ENCODE measurements at regions not wholly inside any gene's neighbourhood (a gene's known extent, or its start where the extent isn't known, plus 50 kb on each side); places are given as distances from the start of the nearest gene placed in this dataset.

DNA sequence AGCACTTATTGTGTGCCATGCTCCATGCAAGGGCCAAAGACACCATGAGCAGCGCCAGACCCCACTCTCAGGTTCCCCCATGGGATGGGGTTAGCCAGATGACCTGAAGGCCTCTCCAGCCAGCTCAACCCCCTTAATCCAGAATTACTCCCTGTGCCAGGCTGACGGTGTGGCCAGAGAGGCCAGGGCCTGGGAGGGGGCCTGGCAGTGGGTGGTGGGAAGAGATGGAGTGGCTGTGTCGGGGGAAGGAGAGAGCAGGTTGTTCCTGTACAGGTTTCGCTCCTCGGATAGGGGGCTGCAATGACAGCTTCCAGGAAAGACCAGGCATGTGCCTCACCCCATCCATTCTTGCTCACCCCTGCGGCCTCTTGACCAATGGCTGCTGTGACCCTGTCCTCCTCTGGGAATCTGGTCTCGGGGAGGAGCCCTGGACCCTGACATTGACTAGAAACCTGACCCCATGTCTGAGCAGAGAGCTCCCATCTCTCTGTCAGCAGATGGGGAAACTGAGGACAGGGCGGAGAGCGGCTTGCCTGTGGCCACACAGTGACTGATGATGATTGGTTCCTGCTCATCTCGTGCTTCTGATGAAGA, 345.3 kb downstream of the MATN1 start:
- DNase-seq (no peak), ATAC-seq (no peak)
- peaks cover 26% of the 10 kb centered on the region for H3K27me3 Mint-ChIP-seq (ENCODE audit: low read depth)
- no peaks in the 10 kb centered on the region for H3K9me3 Mint-ChIP-seq
- no peaks in the 10 kb centered on the region for H3K36me3 Mint-ChIP-seq (ENCODE audit: insufficient read depth)
- H3K4me3 Mint-ChIP-seq = no peak overlapping the region
- H3K4me1 Mint-ChIP-seq (ENCODE audit: low read depth) = peaks cover 1% of the 10 kb centered on the region

DNA sequence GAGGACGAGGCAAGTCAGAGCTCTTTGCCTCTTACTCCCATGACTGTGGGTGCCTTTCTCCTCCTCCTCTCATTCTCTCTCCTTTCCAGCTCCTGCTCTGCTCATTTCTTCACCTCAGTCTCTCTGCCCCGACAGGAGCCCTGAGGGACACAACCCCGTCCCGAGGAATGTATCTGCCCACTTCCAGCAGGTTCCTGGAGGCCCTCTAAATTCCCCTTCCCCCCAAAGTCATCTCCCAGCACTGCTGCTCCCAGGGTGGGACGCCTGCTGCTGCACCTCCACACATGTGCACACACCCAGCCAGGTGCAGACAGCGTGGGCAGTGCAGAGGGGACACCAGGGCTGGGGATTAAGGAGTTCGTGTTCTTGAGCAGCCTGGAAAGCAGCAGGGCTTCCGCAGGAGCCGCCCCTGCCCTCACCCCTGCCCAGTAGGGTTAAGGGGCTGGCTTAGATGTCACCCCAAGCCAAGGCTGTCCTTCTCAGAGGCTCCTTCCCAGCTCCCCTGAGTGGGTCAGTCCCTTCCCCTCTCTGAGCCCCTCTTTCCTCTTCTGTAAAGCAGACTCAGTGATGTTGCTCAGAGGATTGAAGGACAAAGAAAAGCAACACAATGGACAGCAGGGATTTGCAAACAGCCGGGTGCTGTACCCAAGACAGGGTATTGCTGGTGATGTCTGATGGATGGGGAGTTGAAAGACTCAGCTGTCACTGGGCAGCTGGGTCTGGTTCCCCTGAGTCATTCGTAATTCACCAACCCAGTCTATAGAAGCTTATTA, 346.0 kb downstream of the MATN1 start:
- no peak for ATAC-seq
- H3K4me1 Mint-ChIP-seq (ENCODE audit: low read depth) = peaks cover 1% of the 10 kb centered on the region

DNA sequence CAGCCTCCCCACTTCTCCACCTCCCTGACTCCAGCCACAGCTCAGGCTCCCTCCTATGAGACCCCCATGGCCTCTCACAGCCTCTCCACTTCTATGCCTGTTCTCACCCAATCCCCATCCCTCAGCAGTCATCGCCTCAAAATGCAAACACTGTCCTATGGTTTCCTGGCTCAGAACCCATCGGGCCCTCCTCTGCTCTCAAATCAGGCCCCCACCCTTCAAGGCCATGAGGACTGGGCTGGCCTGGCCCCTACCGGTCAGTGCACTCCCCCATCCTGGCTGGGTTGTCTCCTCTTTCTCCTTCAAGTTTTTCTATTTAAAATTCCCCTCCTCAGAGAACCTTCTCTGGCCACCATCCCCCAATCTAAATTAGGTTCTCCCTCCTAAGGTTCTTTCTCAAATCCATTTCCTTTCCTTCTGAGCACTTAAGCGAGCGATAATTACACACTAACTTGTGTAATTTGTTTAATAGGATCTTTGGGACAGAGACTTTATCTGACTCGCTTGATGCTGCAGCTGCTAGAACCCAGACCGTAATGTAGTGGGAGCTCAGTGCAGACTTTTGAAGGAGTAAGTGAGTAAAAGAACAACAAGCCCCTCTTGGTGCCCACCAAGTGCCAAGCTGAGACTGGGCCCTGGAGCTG, 347.2 kb downstream of the MATN1 start:
- Mint-ChIP-seq H3K9me3 (no peaks in the 10 kb centered on the region), H3K36me3 (ENCODE audit: insufficient read depth) (no peaks in the 10 kb centered on the region), H3K27me3 (ENCODE audit: low read depth) (peaks cover 16% of the 10 kb centered on the region), H3K4me1 (ENCODE audit: low read depth) (peaks cover 1% of the 10 kb centered on the region), H3K4me3 (no peak overlapping the region)
- no peak for DNase-seq
- ATAC-seq = no peak

More for the DNA sequence above, 346.0 kb downstream of the MATN1 start:
- Mint-ChIP-seq H3K9me3 (no peaks in the 10 kb centered on the region), H3K27me3 (ENCODE audit: low read depth) (peaks cover 23% of the 10 kb centered on the region), H3K4me3 (no peak overlapping the region), H3K36me3 (ENCODE audit: insufficient read depth) (no peaks in the 10 kb centered on the region)
- no peak for DNase-seq

DNA sequence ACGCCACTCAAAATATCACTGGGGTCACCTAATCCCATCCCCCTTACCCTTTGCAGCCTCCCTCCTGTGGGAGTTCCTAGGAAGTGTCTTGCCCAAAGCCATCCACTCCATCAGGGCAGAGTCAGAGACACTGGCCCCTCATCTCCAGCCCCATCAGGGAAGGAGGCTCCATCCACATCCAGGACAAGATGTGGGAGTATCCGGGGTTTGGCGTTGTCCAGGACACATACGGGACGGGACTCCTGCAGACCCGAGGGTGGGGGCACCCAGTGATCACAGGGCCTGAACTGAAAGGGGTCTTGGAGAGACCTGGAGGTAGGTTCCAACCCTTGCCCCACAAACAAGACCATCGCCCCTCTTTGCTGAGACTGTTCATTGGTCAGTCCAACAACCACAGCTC, 348.2 kb downstream of the MATN1 start:
- Mint-ChIP-seq H3K4me1 (ENCODE audit: low read depth) (no peaks in the 10 kb centered on the region), H3K27me3 (ENCODE audit: low read depth) (peaks cover 17% of the 10 kb centered on the region), H3K4me3 (no peak overlapping the region), H3K9me3 (no peaks in the 10 kb centered on the region), H3K36me3 (ENCODE audit: insufficient read depth) (no peaks in the 10 kb centered on the region)
- DNase-seq (no peak), ATAC-seq (no peak)

DNA sequence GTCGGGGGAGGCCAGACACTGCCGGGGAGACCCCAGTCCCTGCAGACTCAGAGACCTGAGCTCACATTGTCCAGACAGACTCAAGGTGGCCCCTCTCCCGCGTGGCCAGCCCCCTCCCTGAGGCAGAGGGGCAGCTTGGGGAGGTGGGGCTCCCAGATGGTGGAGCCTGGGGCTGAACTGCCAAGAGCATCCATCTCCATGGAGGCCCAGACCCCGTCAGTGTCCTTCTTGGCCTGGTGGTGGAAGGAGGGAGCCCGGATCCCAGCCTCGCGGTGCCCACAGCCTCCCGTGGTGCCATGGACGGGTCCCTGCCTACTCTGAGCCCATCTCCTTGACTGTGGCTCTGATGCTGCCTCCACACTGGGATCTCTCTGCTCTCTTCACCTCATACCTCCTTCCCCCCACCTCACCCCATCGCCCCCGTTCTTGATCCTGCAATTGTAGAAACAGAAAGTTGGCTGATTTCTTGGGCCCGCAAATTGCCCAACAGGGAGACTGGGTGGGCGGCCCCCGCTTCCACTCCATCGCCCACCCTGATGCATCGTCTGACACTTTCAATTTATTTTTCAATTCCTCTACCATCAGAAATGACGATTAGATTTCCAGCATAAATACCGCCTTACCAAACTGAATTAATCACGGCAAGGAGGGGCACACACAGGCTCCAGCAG, 348.9 kb downstream of the MATN1 start:
- peaks cover 17% of the 10 kb centered on the region for H3K27me3 Mint-ChIP-seq (ENCODE audit: low read depth)
- H3K4me3 Mint-ChIP-seq = no peak overlapping the region
- H3K9me3 Mint-ChIP-seq = no peaks in the 10 kb centered on the region
- no peak for DNase-seq
- ATAC-seq = no peak
- no peaks in the 10 kb centered on the region for H3K4me1 Mint-ChIP-seq (ENCODE audit: low read depth)
- no peaks in the 10 kb centered on the region for H3K36me3 Mint-ChIP-seq (ENCODE audit: insufficient read depth)

DNA sequence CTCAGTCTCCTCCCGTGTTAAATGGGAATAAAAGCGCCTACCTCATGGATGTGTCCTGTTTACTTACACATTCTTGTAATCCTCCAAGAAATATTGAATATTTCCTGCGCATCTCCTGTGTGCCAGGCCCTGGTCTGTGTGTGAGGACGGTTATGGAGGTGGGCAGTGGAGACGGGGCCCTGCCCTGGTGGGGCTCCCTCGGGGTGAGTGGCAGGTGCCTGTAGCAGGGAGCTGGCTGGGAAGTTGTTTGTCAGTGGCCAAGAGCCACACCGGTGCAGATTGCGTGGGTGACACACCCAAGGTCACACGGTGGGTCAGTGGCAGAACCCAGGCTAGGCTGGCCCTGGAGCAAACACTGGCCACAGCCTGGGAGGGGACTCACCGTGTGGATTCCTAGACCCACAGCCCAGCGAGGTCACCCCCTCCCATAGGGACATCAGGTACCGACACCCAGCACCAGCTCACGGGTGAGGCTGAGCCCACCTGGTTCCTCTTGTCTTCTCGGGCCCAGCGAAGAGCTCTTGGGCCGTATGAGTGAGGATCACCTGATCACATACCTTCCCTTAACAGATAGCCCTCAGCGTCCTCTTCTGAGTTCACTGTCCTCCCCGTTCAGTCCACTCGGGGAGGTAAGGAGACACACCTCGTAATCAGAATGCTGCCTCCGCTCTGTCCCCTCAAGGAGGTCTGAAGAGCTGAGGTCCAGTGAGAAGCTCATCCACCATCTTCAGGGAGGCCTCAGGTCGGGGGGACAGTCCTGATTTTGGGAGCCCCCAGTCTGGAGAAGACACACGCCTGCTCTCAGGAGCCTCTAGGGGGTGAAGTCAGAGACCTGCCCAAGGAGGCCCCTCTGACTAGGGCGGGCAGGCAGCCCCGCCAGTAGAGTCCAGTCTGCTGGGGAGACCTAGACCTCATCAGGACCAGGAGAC, 349.6 kb downstream of the MATN1 start:
- H3K27me3 Mint-ChIP-seq (ENCODE audit: low read depth) = peaks cover 17% of the 10 kb centered on the region
- ATAC-seq (no peak), DNase-seq (no peak)
- H3K9me3 Mint-ChIP-seq = no peaks in the 10 kb centered on the region
- no peak overlapping the region for H3K4me3 Mint-ChIP-seq
- H3K36me3 Mint-ChIP-seq (ENCODE audit: insufficient read depth) = no peaks in the 10 kb centered on the region
- no peaks in the 10 kb centered on the region for H3K4me1 Mint-ChIP-seq (ENCODE audit: low read depth)

DNA sequence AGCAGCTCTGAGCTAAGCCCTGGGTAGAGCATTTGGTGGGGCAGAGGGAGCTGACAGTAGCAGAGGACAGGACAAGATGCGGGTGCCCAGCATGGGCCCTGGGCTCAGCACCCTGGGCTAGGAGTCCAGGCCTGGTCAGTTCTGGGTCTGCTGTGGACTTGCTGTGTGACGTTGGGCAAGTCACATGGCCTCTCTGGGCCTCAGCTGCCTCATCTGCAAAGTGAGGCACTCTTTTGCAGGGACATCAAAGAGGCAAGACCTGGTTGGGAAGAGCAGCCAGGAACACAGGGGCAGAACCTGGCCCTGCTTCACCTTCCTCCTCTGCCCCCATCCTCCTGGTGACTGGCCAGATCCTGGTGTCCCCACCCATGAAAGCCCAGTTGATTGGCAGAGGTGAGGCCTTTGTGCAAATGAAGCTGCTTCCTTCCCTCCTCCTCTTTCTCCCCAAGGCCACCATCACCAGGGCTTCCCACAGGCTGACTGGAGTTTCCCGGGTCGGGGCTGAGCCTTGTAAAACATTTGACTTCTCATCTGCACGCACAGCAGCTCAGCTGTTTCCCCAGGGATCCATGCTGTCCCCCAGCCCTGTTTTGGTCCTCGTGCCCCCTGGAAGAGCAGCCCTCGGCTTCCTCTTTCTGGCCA, 350.5 kb downstream of the MATN1 start:
- no peaks in the 10 kb centered on the region for H3K4me1 Mint-ChIP-seq (ENCODE audit: low read depth)
- H3K36me3 Mint-ChIP-seq (ENCODE audit: insufficient read depth) = no peaks in the 10 kb centered on the region
- H3K4me3 Mint-ChIP-seq = no peak overlapping the region

DNA sequence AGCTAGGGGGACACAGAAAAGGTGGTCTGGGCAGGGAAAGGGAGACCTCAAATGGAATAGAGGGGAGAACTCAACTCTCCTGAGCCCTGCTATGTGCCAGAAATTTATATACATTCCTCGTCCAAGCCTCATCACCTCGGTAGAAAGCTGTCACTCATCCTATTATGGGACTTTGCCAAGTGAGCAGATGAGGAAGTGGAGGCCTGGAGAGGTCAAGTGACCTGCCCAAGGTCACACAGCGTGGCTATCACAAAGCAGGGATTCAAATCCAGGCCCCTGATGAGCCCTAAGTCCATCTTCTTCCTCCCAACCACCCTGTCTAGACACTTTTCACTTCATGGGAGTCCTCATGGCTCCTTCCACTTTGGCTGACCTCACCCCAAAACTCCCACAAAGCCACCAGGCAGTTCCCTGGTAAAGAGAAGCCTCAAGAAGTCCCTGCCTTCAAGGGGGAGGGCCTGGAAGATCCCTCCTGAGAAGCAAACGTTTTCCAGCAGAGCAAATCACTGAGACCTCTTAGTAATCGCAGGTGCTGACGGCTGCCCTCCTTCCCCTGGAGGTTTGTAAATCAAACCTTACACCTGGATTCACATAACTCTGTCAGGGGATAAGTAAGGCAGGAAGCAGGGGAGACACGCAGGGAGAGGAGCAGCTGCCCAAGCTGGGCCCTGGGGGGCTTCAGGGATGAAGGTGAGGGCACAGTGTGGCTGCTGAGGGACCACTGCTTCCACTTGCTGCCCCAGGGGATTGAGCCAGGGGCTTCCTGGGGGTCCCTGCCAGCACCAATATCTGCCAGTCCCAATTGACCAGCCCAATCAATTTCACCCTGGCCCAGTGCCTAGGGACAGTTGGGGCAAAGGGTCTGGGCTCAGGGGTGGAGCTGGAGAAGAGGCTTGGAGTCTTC, 351.2 kb downstream of the MATN1 start:
- ATAC-seq = no peak
- Mint-ChIP-seq H3K4me3 (no peak overlapping the region), H3K9me3 (no peaks in the 10 kb centered on the region), H3K4me1 (ENCODE audit: low read depth) (no peaks in the 10 kb centered on the region), H3K36me3 (ENCODE audit: insufficient read depth) (no peaks in the 10 kb centered on the region), H3K27me3 (ENCODE audit: low read depth) (peaks cover 23% of the 10 kb centered on the region)
- no peak for DNase-seq

More for the DNA sequence above, 350.5 kb downstream of the MATN1 start:
- no peaks in the 10 kb centered on the region for H3K9me3 Mint-ChIP-seq
- H3K27me3 Mint-ChIP-seq (ENCODE audit: low read depth) = peaks cover 19% of the 10 kb centered on the region
- no peak for ATAC-seq
- DNase-seq = no peak

DNA sequence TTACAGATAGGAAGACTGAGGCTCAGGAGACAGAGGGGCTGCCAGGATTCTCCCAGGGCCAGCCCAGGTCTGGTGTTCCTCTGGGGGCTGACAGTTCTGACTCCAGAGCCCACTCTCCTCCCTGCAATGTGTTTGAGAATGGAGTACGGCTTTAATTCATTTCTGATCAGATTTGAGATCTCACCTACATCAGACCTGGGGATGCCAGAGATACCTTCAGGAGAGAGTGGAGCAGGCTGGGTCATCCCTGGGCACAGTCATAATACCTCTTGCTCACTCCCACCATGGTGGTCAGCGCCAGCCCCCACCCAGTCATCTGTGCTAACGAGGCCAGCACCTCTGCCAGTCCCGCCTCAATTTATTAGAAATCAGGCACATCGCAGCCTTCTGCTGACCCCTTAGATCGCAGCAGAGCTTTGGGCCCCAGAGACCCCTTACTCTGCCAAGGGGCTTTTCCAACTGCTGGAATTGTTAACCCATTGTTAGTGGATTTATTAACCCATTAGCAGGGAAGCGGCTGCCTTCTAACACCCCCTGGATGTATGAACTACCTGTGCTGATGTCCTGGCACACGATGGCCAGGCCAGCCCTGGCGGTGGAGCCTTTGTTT, 352.1 kb downstream of the MATN1 start:
- DNase-seq (no peak), ATAC-seq (no peak)
- Mint-ChIP-seq H3K4me1 (ENCODE audit: low read depth) (no peaks in the 10 kb centered on the region), H3K27me3 (ENCODE audit: low read depth) (peaks cover 19% of the 10 kb centered on the region), H3K36me3 (ENCODE audit: insufficient read depth) (no peaks in the 10 kb centered on the region), H3K4me3 (no peak overlapping the region), H3K9me3 (no peaks in the 10 kb centered on the region)

DNA sequence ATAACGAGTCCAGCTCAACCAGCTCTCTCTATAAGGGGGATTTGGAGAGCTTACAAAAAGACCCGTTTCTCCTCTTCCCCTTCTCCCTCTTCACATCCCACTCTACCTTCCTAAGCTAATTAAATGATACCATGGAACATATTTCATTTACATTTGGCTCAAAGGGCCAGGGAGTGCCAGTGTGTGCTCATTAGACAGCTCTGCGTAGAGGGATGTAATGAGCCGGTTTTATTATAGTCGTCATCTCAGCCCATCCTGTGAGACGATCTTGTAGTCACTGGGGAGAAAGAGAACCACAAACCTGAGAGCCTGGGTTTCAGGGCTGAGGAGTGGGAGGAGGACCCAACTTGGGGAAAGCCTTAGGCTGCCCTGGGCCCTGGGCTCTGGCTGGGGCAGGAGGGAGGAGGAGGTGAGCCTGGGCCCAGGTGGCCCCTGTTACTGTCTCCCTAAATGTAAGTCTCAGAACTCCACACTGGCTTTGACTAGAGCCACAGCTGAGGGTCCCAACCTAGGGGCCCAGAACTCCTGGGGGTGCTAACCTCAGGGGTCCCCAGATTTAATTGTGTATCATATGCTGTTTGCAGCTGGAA, 354.6 kb downstream of the MATN1 start:
- H3K36me3 Mint-ChIP-seq (ENCODE audit: insufficient read depth) = no peaks in the 10 kb centered on the region
- no peaks in the 10 kb centered on the region for H3K9me3 Mint-ChIP-seq
- DNase-seq (no peak), ATAC-seq (no peak)
- H3K27me3 Mint-ChIP-seq (ENCODE audit: low read depth) = peaks cover 17% of the 10 kb centered on the region
- no peaks in the 10 kb centered on the region for H3K4me1 Mint-ChIP-seq (ENCODE audit: low read depth)
- H3K4me3 Mint-ChIP-seq = no peak overlapping the region

DNA sequence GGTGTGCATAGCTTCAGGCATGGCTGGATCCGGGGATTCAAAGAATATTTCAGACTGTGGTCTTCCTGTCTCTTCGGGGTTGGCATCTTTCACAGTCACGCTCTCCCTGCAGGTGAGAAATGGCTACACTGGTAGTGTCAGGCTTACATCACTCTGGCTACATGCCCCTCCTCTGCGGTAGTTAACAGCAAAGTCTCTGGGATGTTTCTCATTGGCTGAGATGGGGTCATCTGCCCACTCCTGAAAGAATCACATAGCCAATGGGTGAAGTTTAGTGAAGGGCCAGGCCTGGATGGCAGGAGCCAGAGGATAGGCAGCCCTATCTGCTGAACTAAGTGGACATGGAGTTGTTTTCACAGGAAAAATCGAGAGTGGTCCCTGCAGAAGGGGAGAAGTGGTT, 356.5 kb downstream of the MATN1 start:
- DNase-seq = no peak
- ATAC-seq = no peak
- no peak overlapping the region for H3K4me3 Mint-ChIP-seq
- peaks cover 25% of the 10 kb centered on the region for H3K27me3 Mint-ChIP-seq (ENCODE audit: low read depth)
- H3K36me3 Mint-ChIP-seq (ENCODE audit: insufficient read depth) = no peaks in the 10 kb centered on the region
- no peaks in the 10 kb centered on the region for H3K9me3 Mint-ChIP-seq
- H3K4me1 Mint-ChIP-seq (ENCODE audit: low read depth) = no peaks in the 10 kb centered on the region

DNA sequence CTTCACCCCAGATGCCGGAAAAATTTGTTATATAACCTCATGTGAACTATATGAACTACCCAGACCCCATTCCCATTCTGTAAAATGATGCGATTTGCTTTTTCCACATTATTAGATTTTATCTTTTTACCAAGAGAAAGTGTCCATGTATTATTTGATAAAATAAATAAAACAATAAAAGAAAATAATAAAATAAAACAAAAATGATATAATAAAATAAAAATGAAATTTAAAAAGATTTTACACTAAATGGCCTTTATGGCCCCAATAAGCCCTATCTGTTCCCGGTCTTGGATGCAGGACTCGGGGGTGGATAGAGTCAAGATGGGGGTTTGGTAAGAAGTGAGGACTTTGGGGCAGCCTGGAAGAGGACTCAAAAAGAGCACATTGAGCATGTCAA, 357.2 kb downstream of the MATN1 start:
- Mint-ChIP-seq H3K27me3 (ENCODE audit: low read depth) (peaks cover 24% of the 10 kb centered on the region), H3K9me3 (no peaks in the 10 kb centered on the region), H3K4me1 (ENCODE audit: low read depth) (no peaks in the 10 kb centered on the region), H3K4me3 (no peak overlapping the region), H3K36me3 (ENCODE audit: insufficient read depth) (no peaks in the 10 kb centered on the region)
- ATAC-seq (no peak), DNase-seq (no peak)

Measured in activated T-cell treated with anti-CD3 and anti-CD28 coated beads, Interleukin-2, amount 50 U/mL, for 4 hours (primary cell).